ENCODE measurements at regions not wholly inside any gene's neighbourhood (a gene's known extent, or its start where the extent isn't known, plus 50 kb on each side); places are given as distances from the start of the nearest gene placed in this dataset.

DNA sequence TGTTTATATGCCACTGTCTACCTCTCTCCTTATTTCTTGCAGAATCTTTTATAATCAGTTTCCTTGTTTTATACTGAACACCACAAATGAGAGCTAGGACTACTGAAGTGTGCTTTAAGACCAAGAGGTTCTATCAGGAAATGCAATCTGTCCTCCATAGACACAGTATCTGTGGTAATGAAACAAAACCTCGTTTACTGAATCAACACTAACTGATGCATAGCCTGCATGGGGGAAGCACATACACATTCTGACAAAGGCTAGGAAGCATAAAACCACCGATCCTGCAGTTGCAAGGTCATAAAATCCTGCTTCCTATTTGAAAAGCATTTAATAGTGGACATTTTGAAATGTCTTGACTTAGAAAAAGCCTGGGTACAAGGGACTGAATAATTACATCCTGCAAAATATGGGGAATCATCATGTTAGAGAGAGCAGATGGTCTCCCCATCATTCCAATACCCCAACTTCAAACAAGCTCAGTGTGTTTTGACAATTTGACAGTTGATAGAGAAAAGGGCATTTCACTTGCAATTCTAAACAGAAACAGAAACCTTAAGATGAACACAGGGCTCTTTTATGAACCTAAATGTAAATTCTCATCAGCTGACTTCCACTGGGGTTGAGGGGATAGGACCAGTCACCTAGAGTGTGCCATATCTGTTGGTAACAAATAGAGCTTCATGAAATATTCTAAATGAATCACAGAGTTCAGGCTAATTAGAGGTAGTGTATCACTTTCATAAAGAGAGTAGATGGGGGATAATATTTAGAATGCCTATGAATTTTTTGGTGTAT is 1845.6 kb upstream of the PIK3C3 start:
- TF ChIP-seq, protein P1, sequence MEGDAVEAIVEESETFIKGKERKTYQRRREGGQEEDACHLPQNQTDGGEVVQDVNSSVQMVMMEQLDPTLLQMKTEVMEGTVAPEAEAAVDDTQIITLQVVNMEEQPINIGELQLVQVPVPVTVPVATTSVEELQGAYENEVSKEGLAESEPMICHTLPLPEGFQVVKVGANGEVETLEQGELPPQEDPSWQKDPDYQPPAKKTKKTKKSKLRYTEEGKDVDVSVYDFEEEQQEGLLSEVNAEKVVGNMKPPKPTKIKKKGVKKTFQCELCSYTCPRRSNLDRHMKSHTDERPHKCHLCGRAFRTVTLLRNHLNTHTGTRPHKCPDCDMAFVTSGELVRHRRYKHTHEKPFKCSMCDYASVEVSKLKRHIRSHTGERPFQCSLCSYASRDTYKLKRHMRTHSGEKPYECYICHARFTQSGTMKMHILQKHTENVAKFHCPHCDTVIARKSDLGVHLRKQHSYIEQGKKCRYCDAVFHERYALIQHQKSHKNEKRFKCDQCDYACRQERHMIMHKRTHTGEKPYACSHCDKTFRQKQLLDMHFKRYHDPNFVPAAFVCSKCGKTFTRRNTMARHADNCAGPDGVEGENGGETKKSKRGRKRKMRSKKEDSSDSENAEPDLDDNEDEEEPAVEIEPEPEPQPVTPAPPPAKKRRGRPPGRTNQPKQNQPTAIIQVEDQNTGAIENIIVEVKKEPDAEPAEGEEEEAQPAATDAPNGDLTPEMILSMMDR (IDR thresholded peaks at IDR 0.05): no peak
- TF ChIP-seq EZH2phosphoT487 (IDR thresholded peaks at IDR 0.05): no peak
